ENCODE measurements at regions not wholly inside any gene's neighbourhood (a gene's known extent, or its start where the extent isn't known, plus 50 kb on each side); places are given as distances from the start of the nearest gene placed in this dataset.

DNA sequence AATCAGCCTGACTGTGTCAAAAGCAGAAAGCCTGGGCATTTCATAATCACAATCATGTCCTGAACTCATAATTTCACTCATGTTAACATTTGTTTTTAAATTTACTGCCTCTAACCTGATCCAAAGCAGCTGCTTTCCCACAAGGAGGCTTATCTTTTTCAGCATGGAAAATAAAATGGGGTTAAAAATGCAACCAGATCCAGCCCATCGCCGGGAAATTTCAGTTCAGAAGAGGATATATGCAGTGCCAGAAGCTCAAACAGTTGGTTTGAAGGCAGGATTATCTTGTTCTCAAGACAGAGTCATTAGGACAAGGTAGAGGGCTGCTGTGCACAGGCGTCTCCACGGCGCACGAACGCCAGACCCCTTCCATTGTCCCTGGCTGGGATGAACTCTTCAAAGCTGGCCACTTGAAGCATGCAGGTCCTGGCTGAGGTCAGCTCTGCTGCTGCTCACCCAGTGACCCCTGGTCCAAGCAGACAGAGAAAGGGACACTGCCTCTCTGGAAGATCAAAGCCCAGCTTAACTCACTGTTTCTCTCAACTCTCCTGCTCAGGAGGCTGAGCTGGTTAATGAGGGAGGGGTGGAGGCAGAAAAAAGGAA lies 191.1 kb upstream of the HEY2 start (continued):
- TF ChIP-seq, protein P1, sequence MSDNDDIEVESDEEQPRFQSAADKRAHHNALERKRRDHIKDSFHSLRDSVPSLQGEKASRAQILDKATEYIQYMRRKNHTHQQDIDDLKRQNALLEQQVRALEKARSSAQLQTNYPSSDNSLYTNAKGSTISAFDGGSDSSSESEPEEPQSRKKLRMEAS (IDR thresholded peaks at IDR 0.05), result no peak
- TF ChIP-seq, protein P2, sequence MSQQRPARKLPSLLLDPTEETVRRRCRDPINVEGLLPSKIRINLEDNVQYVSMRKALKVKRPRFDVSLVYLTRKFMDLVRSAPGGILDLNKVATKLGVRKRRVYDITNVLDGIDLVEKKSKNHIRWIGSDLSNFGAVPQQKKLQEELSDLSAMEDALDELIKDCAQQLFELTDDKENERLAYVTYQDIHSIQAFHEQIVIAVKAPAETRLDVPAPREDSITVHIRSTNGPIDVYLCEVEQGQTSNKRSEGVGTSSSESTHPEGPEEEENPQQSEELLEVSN (IDR thresholded peaks at IDR 0.05), result no peak

Data from H1 (cell line).